GM18511 (cell line): ENCODE measurements at regions not wholly inside any gene's neighbourhood (a gene's known extent, or its start where the extent isn't known, plus 50 kb on each side); places are given as distances from the start of the nearest gene placed in this dataset.

Experiments used
- ATAC-seq: cut with Tn5 transposase; IDR thresholded peaks from one replicate; pipeline ENCODE4 v1.9.1; 2021; ENCODE audit warnings: mild to moderate bottlenecking, moderate library complexity; ENCODE audit not compliant: unreplicated experiment

DNA sequence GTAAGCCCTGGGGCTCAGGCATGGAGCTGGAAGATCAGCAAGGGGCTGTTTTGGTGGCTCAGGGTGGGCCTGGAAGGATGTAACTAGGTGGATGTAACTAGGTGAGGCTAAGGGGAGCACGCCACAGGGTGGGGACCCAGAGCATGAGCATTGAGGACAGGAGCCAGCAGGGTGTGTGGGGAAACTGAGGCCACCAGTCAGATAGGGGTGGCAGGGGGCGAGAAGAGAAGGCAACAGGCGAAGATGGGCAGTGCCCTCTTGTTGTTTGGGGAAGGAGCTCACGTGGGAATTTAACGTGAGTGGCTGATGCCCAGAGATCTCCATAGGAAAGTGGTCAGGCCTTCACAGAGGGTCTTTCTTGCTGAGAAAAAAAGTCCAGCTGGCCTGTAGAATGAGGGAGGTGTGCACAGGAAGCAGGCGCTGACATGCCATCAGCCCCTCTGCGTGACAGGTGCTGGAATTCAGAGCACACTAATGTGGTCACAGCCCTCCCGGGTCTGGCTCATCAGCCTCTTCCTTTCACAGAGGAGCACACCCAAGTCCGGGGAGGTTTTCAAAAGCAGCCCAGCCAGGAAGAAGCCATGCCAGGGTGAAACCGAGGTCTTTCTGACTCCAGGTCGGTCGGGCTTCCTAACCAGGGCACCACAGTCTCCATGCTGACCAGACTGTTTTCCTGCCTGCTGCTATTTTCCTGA lies 54.6 kb upstream of the PAX6 start:
- no peak for ATAC-seq

DNA sequence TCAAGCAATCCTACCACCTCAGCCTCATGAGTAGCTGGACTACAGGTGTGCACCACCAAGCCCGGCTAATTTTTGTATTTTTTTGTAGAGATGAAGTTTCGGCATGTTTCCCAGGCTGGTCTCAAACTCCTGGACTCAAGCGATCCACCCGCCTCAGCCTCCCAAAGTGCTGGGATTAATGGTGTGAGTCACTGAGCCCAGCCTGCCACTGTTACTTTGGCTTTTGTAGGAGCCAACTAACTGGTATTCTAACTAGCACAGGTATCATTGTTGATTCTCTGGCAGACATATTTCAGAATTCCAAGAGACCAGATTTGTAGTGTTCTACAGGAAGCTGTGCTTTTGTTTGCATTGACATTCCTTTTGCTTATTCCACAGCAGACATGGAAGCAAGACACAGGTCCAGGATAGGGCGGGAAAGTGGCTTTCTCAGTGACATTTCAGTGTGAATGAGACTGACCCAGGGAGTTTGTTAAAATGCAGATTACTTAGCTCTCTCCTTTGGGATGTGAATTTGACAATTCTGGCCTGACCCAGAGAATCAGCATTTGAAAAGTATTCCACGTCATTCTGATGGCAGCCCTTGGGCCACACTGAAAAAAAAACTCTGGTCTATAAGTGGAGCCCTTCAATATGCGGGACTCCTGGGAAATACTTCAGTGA lies 52.2 kb upstream of the PAX6 start:
- ATAC-seq = no peak

DNA sequence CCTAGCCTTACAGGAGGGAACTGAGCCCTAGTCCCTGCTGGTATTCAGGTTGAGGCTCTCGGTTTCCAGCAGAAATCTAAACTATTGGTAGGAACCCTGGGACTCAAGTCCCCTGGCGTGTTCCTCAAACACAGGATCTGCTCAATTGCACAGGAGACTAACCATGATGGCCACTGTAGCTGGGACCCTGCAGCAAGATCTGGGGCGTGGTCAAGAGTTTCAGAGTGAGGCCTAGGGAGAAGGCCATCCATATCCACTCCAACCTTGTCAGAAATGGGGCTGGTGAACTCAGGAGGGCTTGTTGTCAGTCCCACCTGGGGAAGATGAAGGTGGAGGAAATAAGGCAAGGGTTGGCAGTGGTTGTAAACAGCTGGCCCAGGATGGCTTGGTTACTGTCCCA lies 49.9 kb upstream of the PAX6 start:
- no peak for ATAC-seq
